GM19025 (cell line): ENCODE measurements at regions not wholly inside any gene's neighbourhood (a gene's known extent, or its start where the extent isn't known, plus 50 kb on each side); places are given as distances from the start of the nearest gene placed in this dataset.
"Not testable (repeated sequence)": the region's sequence is repeated elsewhere in the genome, so short reads cannot be mapped to it uniquely, and the experiment has no call there.

Experiments used
- ATAC-seq: cut with Tn5 transposase; IDR thresholded peaks from one replicate; pipeline ENCODE4 v1.9.1; 2021; ENCODE audit warnings: mild to moderate bottlenecking, low read depth, moderate library complexity; ENCODE audit not compliant: unreplicated experiment

- ATAC-seq, result not testable (repeated sequence)
Measured at GRCh38 chr3:195976876-195977275, 68.5 kb upstream of the TNK2 start.

- ATAC-seq, result not testable (repeated sequence)
Measured at GRCh38 chr3:195974281-195974680, 65.9 kb upstream of the TNK2 start.

DNA sequence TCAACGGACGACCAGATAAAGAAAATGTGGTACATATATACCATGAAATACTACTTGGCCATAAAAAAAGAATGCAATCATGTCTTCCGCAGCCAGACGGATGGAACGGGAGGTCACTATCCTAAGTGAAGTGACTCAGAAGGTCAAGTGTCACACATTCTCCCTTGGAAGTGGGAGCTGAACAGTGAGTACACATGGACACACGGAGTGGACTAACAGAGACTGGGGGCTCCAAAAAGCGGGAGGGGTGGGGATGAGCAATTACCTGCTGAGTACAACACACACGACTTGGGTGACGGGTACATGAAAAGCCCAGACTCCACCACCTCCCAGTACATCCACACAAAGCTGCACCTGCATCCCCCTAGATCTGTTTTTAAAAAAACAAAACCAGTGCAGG is 62.5 kb upstream of the TNK2 start:
- not testable (repeated sequence) for ATAC-seq

- ATAC-seq, result not testable (repeated sequence)
Measured at GRCh38 chr3:195969838-195970776, 61.8 kb upstream of the TNK2 start.

- ATAC-seq, result not testable (repeated sequence)
Measured at GRCh38 chr3:195969341-195969740, 61.0 kb upstream of the TNK2 start.

DNA sequence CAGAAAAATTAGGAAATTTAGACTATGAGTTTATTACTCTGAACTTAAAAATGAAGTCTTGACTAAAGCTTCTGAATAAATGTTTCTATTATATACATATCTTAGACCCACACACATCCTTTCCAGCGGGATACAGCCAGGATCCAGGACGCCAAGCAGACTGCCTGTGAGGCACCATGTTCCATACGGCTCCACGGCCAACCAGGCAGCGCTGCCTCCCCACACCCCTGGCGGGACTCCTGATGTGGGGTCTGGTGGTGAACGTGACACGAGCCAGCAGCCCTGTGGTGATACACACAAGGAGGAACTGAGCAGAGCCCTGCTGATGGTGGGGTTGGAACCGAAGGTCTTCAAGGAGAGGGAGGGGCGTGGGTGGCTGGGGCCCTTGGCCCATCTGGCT is 59.8 kb upstream of the TNK2 start:
- ATAC-seq, result not testable (repeated sequence)

DNA sequence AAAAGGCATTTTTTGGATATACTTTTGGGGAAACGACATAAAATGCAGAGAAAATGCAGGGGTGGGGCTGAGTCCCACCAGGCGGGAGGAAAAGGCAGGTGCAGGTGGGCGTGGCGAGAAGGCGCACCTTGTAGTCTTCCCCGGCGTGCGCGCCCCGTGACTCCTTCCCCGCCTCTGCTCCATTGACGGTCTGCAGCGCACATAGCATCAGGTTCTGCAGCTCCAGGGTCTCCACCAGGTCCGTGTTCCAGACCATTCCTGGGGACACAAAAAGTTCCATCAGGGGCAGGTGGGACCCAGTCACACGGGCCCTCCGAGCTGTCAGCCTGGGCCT is 59.0 kb upstream of the TNK2 start:
- ATAC-seq, result not testable (repeated sequence)

GRCh38 chr3:195966563-195967386 is 58.4 kb upstream of the TNK2 start:
- not testable (repeated sequence) for ATAC-seq

GRCh38 chr3:195965217-195965616 is 56.9 kb upstream of the TNK2 start:
- ATAC-seq, result not testable (repeated sequence)

DNA sequence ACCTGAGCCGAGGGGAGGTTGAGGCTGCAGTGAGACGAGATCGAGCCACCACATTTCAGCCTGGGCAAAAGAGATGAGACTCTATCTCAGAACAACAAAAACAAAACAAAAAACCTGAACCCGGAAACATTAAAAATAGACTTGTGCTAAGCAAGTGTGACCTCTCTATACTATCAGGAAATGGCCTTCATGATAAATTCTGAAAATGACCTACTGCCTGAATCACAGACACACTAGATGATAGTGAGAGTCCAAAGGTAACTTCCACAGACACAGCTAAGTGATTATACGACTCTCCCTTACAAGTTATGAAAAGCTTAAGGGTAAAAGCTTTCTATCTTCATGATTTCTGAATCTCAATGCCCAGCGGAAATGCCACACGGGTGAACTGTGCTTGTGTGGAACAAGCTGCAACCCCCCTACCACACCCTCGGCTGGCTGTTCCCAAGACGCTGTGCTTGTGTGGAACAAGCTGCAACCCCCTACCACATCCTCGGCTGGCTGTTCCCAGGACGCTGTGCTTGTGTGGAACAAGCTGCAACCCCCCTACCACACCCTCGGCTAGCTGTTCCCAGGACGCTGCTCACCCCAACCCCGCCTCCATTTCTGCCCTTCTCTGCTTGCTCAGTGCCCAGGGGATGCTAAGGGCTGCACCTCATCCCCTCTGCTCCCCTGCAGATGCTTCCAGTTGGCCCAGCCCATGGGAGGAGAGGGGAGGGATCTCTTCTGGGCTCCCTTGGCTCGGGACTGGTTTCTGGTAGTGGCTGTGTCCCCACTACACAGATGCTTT is 56.2 kb upstream of the TNK2 start:
- not testable (repeated sequence) for ATAC-seq

- ATAC-seq, result not testable (repeated sequence)
Measured at GRCh38 chr3:195962222-195962621, 53.9 kb upstream of the TNK2 start.

- ATAC-seq, result not testable (repeated sequence)
Measured at GRCh38 chr3:195960971-195961775, 52.8 kb upstream of the TNK2 start.

- ATAC-seq, result not testable (repeated sequence)
Measured at GRCh38 chr3:195960164-195960563, 51.8 kb upstream of the TNK2 start.

GRCh38 chr3:195959367-195960157 is 51.2 kb upstream of the TNK2 start:
- ATAC-seq, result not testable (repeated sequence)

- not testable (repeated sequence) for ATAC-seq
Measured at GRCh38 chr3:195958736-195959135, 50.4 kb upstream of the TNK2 start.
